ENCODE measurements at regions not wholly inside any gene's neighbourhood (a gene's known extent, or its start where the extent isn't known, plus 50 kb on each side); places are given as distances from the start of the nearest gene placed in this dataset.

DNA sequence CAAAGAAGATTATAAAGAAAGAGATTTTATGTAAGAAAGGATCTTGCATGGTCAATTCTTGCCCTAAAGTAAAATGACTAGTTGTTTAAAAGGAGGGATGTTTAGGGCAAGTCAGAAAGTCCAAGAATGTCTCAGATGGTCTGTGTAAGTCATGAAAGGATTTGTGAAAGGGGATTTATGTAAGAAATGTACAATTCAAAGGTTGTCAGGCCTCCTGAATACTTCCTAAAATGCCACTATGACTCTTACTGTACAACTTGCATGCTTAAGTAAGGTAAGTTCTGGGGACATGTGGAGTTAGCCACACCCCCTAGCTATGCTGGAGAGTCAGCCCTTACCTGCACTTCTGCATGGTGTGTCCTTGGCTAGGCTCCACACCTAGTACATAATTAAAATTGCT, 328.9 kb upstream of the TGFBR2 start:
- no peak for TF ChIP-seq POLR2A (IDR thresholded peaks at IDR 0.05)
- TF ChIP-seq, protein P1, sequence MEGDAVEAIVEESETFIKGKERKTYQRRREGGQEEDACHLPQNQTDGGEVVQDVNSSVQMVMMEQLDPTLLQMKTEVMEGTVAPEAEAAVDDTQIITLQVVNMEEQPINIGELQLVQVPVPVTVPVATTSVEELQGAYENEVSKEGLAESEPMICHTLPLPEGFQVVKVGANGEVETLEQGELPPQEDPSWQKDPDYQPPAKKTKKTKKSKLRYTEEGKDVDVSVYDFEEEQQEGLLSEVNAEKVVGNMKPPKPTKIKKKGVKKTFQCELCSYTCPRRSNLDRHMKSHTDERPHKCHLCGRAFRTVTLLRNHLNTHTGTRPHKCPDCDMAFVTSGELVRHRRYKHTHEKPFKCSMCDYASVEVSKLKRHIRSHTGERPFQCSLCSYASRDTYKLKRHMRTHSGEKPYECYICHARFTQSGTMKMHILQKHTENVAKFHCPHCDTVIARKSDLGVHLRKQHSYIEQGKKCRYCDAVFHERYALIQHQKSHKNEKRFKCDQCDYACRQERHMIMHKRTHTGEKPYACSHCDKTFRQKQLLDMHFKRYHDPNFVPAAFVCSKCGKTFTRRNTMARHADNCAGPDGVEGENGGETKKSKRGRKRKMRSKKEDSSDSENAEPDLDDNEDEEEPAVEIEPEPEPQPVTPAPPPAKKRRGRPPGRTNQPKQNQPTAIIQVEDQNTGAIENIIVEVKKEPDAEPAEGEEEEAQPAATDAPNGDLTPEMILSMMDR (IDR thresholded peaks at IDR 0.05): no peak
- no peaks in the 10 kb centered on the region for H3K36me3 ChIP-seq
- no peaks in the 10 kb centered on the region for H3K27me3 ChIP-seq
- no peak overlapping the region for H3K27ac ChIP-seq
- H3K4me3 ChIP-seq: no peak overlapping the region
- no peaks in the 10 kb centered on the region for H3K9me3 ChIP-seq
- no peaks in the 10 kb centered on the region for H3K4me1 ChIP-seq
- ATAC-seq (no peak), DNase-seq (no peak)
- intact Hi-C loops (cut with DNase I): no loop called here

DNA sequence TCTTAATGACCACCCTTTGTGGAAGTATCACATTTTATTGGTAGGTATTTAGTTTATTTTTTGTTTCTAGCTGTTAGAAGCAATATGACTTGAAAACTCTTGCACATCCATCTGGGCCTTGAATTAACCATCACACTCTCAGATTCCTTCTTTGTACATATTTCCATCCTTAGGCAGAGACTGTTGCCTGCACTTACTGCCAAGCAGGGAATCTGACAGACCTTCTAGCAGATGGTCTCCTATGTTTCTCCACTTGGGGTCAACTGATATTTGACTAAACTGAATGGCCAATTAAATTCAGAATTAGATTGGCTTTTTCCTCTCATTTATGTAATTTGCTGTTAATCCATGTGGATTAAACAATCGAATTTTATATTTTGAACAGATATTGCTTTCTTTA, 324.9 kb upstream of the TGFBR2 start:
- Histone ChIP-seq H3K4me3 (no peak overlapping the region), H3K9me3 (no peaks in the 10 kb centered on the region), H3K36me3 (no peaks in the 10 kb centered on the region), H3K4me1 (peaks cover 0 to 12% (median 6%) of the 10 kb centered on the region in 4 donors), H3K27me3 (no peaks in the 10 kb centered on the region), H3K27ac (no peak overlapping the region)
- intact Hi-C loops (cut with DNase I): no loop called here
- ATAC-seq: no peak
- 71% methylated on average over 1 of the region's 1 CpG for WGBS (ENCODE audit: insufficient coverage, low coverage, low lambda C conversion rate, missing lambda C conversion rate)
- DNase-seq: no peak
- TF ChIP-seq POLR2A (IDR thresholded peaks at IDR 0.05): no peak
- TF ChIP-seq, protein P1 (IDR thresholded peaks at IDR 0.05): no peak

DNA sequence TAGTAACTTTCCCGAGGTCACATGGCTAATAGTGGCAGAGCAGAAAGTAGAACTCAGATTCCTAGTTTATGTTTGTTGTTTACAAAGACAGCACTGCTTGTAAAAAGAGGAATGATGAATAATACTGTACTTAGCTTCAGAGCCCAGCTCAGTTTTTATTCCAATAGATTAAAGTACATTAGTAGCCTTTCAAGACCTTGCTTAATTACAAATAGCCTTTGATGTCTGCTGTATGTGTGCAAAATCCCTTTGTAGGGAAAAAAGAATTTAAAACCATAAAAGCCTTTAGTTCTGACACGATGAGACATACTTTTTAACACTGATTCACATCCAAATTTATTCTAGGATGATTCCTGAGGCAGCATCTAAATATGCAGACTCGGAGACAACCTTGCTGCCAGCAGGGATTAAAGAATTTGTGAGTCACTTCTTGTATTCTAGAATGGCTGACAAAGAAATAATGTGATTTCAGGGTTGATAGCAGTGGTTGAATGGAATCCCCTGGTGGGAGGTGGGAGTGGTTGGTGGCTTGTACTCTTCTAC, 324.2 kb upstream of the TGFBR2 start:
- intact Hi-C loops (cut with DNase I): no loop called here
- no peak overlapping the region for H3K27ac ChIP-seq
- H3K36me3 ChIP-seq: no peaks in the 10 kb centered on the region
- no peak for TF ChIP-seq POLR2A (IDR thresholded peaks at IDR 0.05)
- no peak overlapping the region for H3K4me3 ChIP-seq
- no peaks in the 10 kb centered on the region for H3K9me3 ChIP-seq
- H3K4me1 ChIP-seq: peaks cover 0 to 14% (median 7%) of the 10 kb centered on the region in 4 donors
- WGBS (ENCODE audit: insufficient coverage, low coverage, low lambda C conversion rate, missing lambda C conversion rate): 71% methylated on average over 3 of the region's 3 CpGs
- no peaks in the 10 kb centered on the region for H3K27me3 ChIP-seq
- DNase-seq: no peak
- ATAC-seq: no peak

DNA sequence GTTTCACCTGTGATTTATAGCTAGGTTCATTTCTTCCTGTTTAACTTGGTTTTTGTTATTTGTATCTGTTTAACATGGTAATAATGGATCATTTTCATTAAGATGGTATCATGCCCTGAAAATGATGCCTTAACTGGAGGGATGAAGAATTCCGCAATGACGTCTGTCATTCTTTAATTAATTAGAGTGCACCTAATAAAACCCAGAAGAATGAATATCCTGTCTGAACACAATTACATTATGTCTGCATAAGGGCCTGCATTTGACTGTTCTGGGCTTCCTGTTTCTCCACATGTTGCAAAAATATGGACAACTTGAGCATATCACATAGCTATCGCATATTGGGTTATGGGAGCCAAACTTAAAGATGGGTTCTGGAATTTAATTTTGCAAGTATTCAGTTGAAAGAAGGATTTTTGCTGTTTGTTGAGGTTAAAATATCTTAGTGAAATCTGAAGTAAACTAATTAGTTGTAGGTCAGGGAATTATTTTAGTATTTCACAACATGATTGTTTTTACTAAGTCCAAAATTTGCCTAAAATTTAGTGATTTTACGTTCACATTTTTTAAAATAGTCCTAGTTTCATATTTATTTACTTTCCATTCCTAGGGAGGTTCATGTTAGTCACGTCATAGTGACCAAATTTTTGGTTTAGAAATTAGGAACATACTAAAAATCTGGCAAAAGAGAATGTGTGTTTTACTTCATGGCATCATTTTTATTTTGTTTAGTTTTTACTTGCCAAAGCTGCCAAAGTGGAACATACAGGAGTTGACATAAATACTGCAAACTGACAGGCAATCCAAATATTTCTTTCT, 321.0 kb upstream of the TGFBR2 start:
- H3K27me3 ChIP-seq: no peaks in the 10 kb centered on the region
- H3K4me3 ChIP-seq: no peak overlapping the region
- no peaks in the 10 kb centered on the region for H3K9me3 ChIP-seq
- DNase-seq (no peak), ATAC-seq (no peak)
- 68% methylated on average over 5 of the region's 5 CpGs for WGBS (ENCODE audit: insufficient coverage, low coverage, low lambda C conversion rate, missing lambda C conversion rate)
- intact Hi-C loops (cut with DNase I): no loop called here
- peak overlapping the region in 1 of 3 donors; percentile 37 for H3K27ac ChIP-seq
- no peaks in the 10 kb centered on the region for H3K36me3 ChIP-seq
- TF ChIP-seq POLR2A (IDR thresholded peaks at IDR 0.05): no peak
- TF ChIP-seq, protein P1 (IDR thresholded peaks at IDR 0.05): no peak
- H3K4me1 ChIP-seq: peaks cover 0 to 26% (median 11%) of the 10 kb centered on the region in 4 donors

DNA sequence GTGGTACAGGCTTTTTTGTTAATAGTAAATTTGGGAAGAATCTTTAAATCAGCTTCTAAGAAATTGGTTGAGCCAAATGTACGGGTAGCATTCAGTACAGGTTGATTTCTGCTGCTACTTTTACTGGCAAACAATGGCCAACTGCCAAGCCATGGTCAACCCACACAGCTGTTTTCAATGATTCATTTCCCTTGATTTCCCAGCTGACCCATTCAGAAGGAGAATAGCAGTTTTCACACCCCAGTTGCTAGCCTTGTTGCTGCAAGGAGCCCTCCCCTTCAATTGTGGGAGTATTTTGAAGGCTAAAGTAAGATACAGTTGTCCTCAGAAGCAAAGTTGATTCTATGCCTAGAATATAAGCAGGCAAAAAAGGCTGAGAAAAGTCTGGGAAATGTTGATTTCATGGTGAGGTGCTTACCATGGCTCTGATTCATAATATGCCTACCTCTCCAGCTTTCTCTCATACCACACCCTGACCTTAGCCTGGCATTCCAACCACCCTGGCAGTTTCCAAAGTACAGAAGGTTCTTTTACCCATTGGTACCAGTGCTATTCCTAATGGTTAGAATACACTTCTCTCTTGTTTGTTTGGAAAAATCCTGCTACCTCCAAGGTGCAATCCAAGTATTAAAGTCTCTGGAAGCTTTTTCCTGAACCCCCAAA, 320.3 kb upstream of the TGFBR2 start:
- Histone ChIP-seq H3K27me3 (no peaks in the 10 kb centered on the region), H3K4me1 (peaks cover 0 to 26% (median 11%) of the 10 kb centered on the region in 4 donors), H3K4me3 (no peak overlapping the region), H3K27ac (peak overlapping the region in 1 of 3 donors; percentile 37), H3K36me3 (no peaks in the 10 kb centered on the region), H3K9me3 (no peaks in the 10 kb centered on the region)
- peak; percentile 80 to 85 (median 82) for ATAC-seq
- 13% methylated on average over 1 of the region's 1 CpG for WGBS (ENCODE audit: insufficient coverage, low coverage, low lambda C conversion rate, missing lambda C conversion rate)
- TF ChIP-seq, protein P1 (IDR thresholded peaks at IDR 0.05): no peak
- TF ChIP-seq POLR2A (IDR thresholded peaks at IDR 0.05): no peak
- DNase-seq: peak; percentile 51 to 71 (median 57)
- intact Hi-C loops (cut with DNase I): no loop called here
